Fibroblast of lung (primary cell): ENCODE measurements at regions not wholly inside any gene's neighbourhood (a gene's known extent, or its start where the extent isn't known, plus 50 kb on each side); places are given as distances from the start of the nearest gene placed in this dataset.

Source experiments
- DNase-seq, 2 donors: peaks; one replicate each; pipeline versions ENCODE4 v3.0.0 to v3.0.0-alpha.2; 2010; ENCODE audit warnings: low read depth in 2 of 2
- H2AFZ ChIP-seq: 2 replicates; pipeline ENCODE4 v1.5.1; 2012; ENCODE audit warnings: low read length, control low read depth, inconsistent platforms
- H3K27ac ChIP-seq: 2 replicates; pipeline ENCODE4 v1.5.1; 2011; ENCODE audit warnings: low read length, control low read depth; ENCODE audit not compliant: insufficient read depth
- H3K27me3 ChIP-seq: 2 replicates; pipeline ENCODE4 v1.5.1; 2011; ENCODE audit warnings: mild to moderate bottlenecking, low read length; ENCODE audit not compliant: control insufficient read depth, insufficient read depth
- H3K36me3 ChIP-seq: 2 replicates; pipeline ENCODE4 v1.5.1; 2011; ENCODE audit warnings: low read length; ENCODE audit not compliant: control insufficient read depth, insufficient read depth
- H3K4me1 ChIP-seq: 2 replicates; pipeline ENCODE4 v1.5.1; 2011; ENCODE audit warnings: low read length; ENCODE audit not compliant: control insufficient read depth, insufficient read depth; ENCODE audit errors: extremely low read depth
- H3K4me2 ChIP-seq: 2 replicates; pipeline ENCODE4 v1.5.1; 2011; ENCODE audit warnings: low read length, control low read depth; ENCODE audit not compliant: insufficient read depth; ENCODE audit errors: extremely low read depth
- H3K4me3 ChIP-seq, 4 experiments: fragments of 200-600 bp in 1 of 4; sonication (generic) in 1 of 4; replicated peaks in 1 of 4; 2 replicates each; pipeline ENCODE4 v1.5.1; 2011 to 2016; ENCODE audit warnings: low read length in 4 of 4, low read depth in 3 of 4, mild to moderate bottlenecking in 3 of 4, control low read depth in 2 of 4, inconsistent platforms in 1 of 4, mixed read lengths in 1 of 4; ENCODE audit not compliant: insufficient read depth in 1 of 4; ENCODE audit errors: control extremely low read depth in 1 of 4
- H3K79me2 ChIP-seq: 2 replicates; pipeline ENCODE4 v1.5.1; 2012; ENCODE audit warnings: mild to moderate bottlenecking, low read length, inconsistent platforms; ENCODE audit not compliant: control insufficient read depth, insufficient read depth
- H3K9ac ChIP-seq: 2 replicates; pipeline ENCODE4 v1.5.1; 2011; ENCODE audit warnings: mild to moderate bottlenecking, low read length, control low read depth; ENCODE audit not compliant: insufficient read depth
- H3K9me3 ChIP-seq: 2 replicates; pipeline ENCODE4 v1.5.1; 2012; ENCODE audit warnings: low read depth, low read length; ENCODE audit not compliant: control insufficient read depth, insufficient read depth
- H4K20me1 ChIP-seq: 2 replicates; pipeline ENCODE4 v1.5.1; 2011; ENCODE audit warnings: low read length; ENCODE audit not compliant: control insufficient read depth, insufficient read depth; ENCODE audit errors: extremely low read depth
- EZH2 ChIP-seq: IDR thresholded peaks from 2 replicates; pipeline ENCODE4 v1.5.1; 2012; ENCODE audit warnings: low read length, control low read depth, mild to moderate bottlenecking; ENCODE audit errors: missing control alignments
- TF ChIP-seq, protein P1 (sequence below), 2 donors: IDR thresholded peaks in 1 of 2; conservative IDR thresholded peaks in 1 of 2; 1 replicate in 1 of 2; 2 replicates in 1 of 2; pipeline ENCODE4 v1.5.1; 2011 to 2012; ENCODE audit warnings: low read length in 2 of 2, control low read depth in 1 of 2, inconsistent platforms in 1 of 2, low read depth in 1 of 2, mild to moderate bottlenecking in 1 of 2

DNA sequence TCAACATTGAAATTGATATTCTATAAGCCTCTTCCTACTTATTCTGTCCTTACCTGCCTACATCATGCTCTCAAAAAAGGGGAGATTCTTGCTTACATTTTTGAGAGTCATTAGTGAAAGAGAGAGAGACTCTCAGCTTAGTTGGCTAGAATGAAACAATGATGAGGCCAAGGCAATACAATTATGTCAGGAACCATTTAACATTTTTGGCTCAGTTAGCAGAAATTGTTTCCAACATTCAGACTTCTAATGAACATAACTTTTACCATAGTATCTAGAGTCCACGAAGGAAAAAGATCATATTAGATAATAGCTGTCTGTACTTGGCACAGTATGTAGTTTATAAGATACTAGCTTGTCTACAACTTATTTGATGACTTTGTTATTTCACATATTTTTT, 263.7 kb upstream of the ARX start:
- no peaks in the 10 kb centered on the region for H3K36me3 ChIP-seq
- no peaks in the 10 kb centered on the region for H4K20me1 ChIP-seq
- TF ChIP-seq, protein P1, sequence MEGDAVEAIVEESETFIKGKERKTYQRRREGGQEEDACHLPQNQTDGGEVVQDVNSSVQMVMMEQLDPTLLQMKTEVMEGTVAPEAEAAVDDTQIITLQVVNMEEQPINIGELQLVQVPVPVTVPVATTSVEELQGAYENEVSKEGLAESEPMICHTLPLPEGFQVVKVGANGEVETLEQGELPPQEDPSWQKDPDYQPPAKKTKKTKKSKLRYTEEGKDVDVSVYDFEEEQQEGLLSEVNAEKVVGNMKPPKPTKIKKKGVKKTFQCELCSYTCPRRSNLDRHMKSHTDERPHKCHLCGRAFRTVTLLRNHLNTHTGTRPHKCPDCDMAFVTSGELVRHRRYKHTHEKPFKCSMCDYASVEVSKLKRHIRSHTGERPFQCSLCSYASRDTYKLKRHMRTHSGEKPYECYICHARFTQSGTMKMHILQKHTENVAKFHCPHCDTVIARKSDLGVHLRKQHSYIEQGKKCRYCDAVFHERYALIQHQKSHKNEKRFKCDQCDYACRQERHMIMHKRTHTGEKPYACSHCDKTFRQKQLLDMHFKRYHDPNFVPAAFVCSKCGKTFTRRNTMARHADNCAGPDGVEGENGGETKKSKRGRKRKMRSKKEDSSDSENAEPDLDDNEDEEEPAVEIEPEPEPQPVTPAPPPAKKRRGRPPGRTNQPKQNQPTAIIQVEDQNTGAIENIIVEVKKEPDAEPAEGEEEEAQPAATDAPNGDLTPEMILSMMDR (conservative IDR thresholded peaks at IDR 0.05 in 1 of 2, IDR thresholded peaks at IDR 0.05 in 1 of 2; ENCODE audit: low read depth in 1 of 2, low read length in 2 of 2) = no peak
- TF ChIP-seq EZH2 = no peak
- DNase-seq = no peak
- H3K4me1 ChIP-seq = no peaks in the 10 kb centered on the region
- H3K79me2 ChIP-seq = no peaks in the 10 kb centered on the region
- H3K4me3 ChIP-seq = no peak overlapping the region
- no peak overlapping the region for H2AFZ ChIP-seq
- no peaks in the 10 kb centered on the region for H3K9me3 ChIP-seq
- no peak overlapping the region for H3K4me2 ChIP-seq
- H3K27ac ChIP-seq = no peak overlapping the region
- no peaks in the 10 kb centered on the region for H3K27me3 ChIP-seq
- no peak overlapping the region for H3K9ac ChIP-seq

DNA sequence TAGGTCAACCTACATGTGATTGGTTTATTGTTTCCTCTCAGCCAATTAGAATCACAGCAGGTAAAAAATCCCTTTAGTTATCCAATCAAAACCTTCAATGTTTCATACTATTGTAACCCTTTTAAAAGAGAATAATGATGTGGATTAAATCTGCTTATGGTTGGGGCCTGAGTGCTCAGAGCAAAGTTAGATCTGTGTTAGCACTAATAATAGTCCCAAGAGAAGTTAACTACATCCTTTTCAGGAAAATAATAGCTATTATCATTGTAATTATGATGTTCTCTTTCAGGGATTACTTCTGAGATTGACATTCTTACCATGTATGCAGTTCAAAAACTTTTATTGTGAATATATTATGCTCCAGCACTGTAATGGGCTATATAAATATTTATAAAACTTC, 262.6 kb upstream of the ARX start:
- no peaks in the 10 kb centered on the region for H3K4me1 ChIP-seq
- TF ChIP-seq, protein P1 (conservative IDR thresholded peaks at IDR 0.05 in 1 of 2, IDR thresholded peaks at IDR 0.05 in 1 of 2; ENCODE audit: low read depth in 1 of 2, low read length in 2 of 2) = no peak
- no peak for TF ChIP-seq EZH2
- H3K9ac ChIP-seq = no peak overlapping the region

DNA sequence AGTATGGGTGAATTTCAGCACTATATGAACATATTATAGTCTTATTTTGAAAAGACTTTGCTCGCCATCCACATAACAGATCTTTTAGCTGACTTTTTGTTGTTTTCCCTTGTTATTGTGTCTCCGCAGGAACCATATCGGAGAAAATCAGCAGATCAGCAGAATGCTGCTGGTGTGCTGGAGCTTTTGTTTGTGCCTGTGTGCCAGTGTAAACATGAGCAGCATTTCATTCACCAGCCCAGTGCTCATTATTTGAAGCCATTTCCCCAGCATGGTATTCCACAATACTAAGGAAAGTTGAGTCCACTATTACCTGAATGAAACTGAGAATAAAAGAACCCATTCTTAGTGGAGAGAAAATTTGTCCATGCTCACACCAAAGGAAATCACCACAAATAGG, 261.8 kb upstream of the ARX start:
- H3K4me3 ChIP-seq = no peak overlapping the region
- H3K36me3 ChIP-seq = no peaks in the 10 kb centered on the region
- no peaks in the 10 kb centered on the region for H3K79me2 ChIP-seq
- DNase-seq = no peak
- no peaks in the 10 kb centered on the region for H3K9me3 ChIP-seq
- no peak overlapping the region for H3K4me2 ChIP-seq
- no peak for TF ChIP-seq EZH2
- TF ChIP-seq, protein P1 (conservative IDR thresholded peaks at IDR 0.05 in 1 of 2, IDR thresholded peaks at IDR 0.05 in 1 of 2; ENCODE audit: low read depth in 1 of 2, low read length in 2 of 2) = no peak
- H3K4me1 ChIP-seq = no peaks in the 10 kb centered on the region
- no peaks in the 10 kb centered on the region for H4K20me1 ChIP-seq
- H3K9ac ChIP-seq = no peak overlapping the region
- no peak overlapping the region for H2AFZ ChIP-seq
- H3K27ac ChIP-seq = no peak overlapping the region
- H3K27me3 ChIP-seq = no peaks in the 10 kb centered on the region

More for the DNA sequence above, 262.6 kb upstream of the ARX start:
- H2AFZ ChIP-seq = no peak overlapping the region
- no peaks in the 10 kb centered on the region for H3K36me3 ChIP-seq
- no peaks in the 10 kb centered on the region for H3K79me2 ChIP-seq
- no peak overlapping the region for H3K4me3 ChIP-seq
- no peak for DNase-seq
- no peak overlapping the region for H3K4me2 ChIP-seq
- H3K27ac ChIP-seq = no peak overlapping the region
- H3K27me3 ChIP-seq = no peaks in the 10 kb centered on the region
- H3K9me3 ChIP-seq = no peaks in the 10 kb centered on the region
- H4K20me1 ChIP-seq = no peaks in the 10 kb centered on the region
